ENCODE measurements at regions not wholly inside any gene's neighbourhood (a gene's known extent, or its start where the extent isn't known, plus 50 kb on each side); places are given as distances from the start of the nearest gene placed in this dataset.

DNA sequence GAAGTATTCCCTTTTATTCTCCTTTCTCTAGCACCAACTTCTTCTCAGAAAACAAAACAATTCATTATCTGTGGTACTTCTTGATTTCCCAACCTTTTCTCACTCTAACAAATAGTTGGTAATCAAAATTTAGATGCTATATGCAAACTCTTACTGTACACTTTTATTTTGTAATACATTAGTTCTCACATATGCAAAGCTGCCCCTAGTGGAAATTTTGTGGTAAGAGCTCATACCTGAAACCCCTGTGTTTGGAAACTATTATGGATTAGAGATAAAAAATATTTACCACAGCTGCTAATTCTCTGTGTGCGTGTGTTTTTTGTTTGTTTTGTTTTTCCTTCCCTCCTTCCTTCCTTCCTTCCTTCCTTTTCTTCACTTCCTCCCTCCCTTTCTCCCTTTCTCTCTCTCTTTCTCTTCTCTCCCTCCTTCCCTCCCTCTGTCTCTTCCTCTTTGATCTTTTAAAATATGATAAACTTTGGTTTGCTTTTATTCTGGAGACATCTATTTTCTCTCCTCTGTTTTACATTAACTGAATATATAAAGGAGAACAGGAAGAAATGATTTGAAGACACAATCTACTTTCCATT is 537.4 kb downstream of the SLITRK6 start:
- H2AFZ ChIP-seq (ENCODE audit: low read depth, low read length, poor library complexity, severe bottlenecking), result no peak overlapping the region
- ChIA-PET POLR2A (no interaction called here), RAD21 (ENCODE audit: low non-redundant PET in 1 of 2, low total read pairs in 2 of 2, uncharacterized antibody in 2 of 2, unreplicated experiment in 2 of 2) (no interaction called here), CTCF (interaction anchor here (0.8 to 1.0 kb wide), 3 partner anchors 11 to 39 kb away, joined by 3 to 4 read pairs (median 3); no protein-coding TSS in a partner anchor)
- ATAC-seq (no peak), DNase-seq (ENCODE audit: low read depth, low spot score) (no peak)
- no peaks in the 10 kb centered on the region for H3K79me2 ChIP-seq (ENCODE audit: insufficient read depth, low read length)
- H4K20me1 ChIP-seq (ENCODE audit: insufficient read depth), result no peaks in the 10 kb centered on the region
- no peaks in the 10 kb centered on the region for H3K9me3 ChIP-seq (ENCODE audit: control insufficient read depth in 1 of 2, insufficient read depth in 1 of 2, low read depth in 1 of 2, low read length in 2 of 2)
- H3K27me3 ChIP-seq (ENCODE audit: insufficient read depth, low read length), result no peaks in the 10 kb centered on the region
- no peak overlapping the region for H3K4me3 ChIP-seq (replicated peaks in 1 of 2; ENCODE audit: low read depth in 1 of 2, low read length in 2 of 2)
- H3K4me2 ChIP-seq (ENCODE audit: low read length), result no peak overlapping the region
- no peaks in the 10 kb centered on the region for H3K9me2 ChIP-seq (ENCODE audit: insufficient read depth)
- H3K4me1 ChIP-seq (ENCODE audit: control insufficient read depth in 1 of 2, insufficient read depth in 2 of 2, low read length in 2 of 2), result no peaks in the 10 kb centered on the region
- no TSS peak for BruUV-seq (replicated peaks)
- no peak overlapping the region for H3K9ac ChIP-seq (ENCODE audit: low read length)
- H3K27ac ChIP-seq (ENCODE audit: low read depth, low read length), result no peak overlapping the region
- intact Hi-C loops (cut with micrococcal nuclease), result no loop called here
- TF ChIP-seq, protein P1, sequence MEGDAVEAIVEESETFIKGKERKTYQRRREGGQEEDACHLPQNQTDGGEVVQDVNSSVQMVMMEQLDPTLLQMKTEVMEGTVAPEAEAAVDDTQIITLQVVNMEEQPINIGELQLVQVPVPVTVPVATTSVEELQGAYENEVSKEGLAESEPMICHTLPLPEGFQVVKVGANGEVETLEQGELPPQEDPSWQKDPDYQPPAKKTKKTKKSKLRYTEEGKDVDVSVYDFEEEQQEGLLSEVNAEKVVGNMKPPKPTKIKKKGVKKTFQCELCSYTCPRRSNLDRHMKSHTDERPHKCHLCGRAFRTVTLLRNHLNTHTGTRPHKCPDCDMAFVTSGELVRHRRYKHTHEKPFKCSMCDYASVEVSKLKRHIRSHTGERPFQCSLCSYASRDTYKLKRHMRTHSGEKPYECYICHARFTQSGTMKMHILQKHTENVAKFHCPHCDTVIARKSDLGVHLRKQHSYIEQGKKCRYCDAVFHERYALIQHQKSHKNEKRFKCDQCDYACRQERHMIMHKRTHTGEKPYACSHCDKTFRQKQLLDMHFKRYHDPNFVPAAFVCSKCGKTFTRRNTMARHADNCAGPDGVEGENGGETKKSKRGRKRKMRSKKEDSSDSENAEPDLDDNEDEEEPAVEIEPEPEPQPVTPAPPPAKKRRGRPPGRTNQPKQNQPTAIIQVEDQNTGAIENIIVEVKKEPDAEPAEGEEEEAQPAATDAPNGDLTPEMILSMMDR (IDR thresholded peaks at IDR 0.05 in 2 of 3, conservative IDR thresholded peaks at IDR 0.05 in 1 of 3; ENCODE audit: borderline replicate concordance in 1 of 3, insufficient read depth in 1 of 3, low read depth in 2 of 3, low read length in 2 of 3), result peak in 2 of 3 experiments; percentile 34 to 48; a peak in 3 of 6 replicates
- TF ChIP-seq ELF1 (IDR thresholded peaks at IDR 0.05; ENCODE audit: borderline replicate concordance, low read depth), result no peak
- no peaks in the 10 kb centered on the region for H3K36me3 ChIP-seq (ENCODE audit: control insufficient read depth in 1 of 2, insufficient read depth in 2 of 2, low read length in 2 of 2)

DNA sequence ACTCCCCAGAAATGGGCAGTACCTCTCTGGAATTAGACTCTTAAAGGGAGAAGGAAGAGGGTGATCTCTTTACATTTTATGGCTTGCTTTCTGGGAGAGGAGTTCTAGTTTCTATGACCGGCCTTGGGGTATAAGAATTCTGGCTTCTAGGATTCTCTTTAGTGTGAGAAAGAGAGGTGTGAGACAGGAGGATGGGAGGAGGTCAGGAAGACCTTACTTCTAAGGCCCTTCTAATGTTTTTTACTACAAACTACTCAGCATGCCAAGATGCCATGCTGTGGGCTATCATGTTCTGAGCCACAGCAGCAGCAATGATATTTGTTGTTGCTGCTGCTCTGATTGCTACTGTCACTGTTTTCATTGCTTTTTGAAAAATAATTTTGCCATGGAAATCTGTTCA is 538.3 kb downstream of the SLITRK6 start:
- Histone ChIP-seq H3K36me3 (ENCODE audit: control insufficient read depth in 1 of 2, insufficient read depth in 2 of 2, low read length in 2 of 2) (no peaks in the 10 kb centered on the region), H3K9me2 (ENCODE audit: insufficient read depth) (no peaks in the 10 kb centered on the region), H3K27me3 (ENCODE audit: insufficient read depth, low read length) (no peaks in the 10 kb centered on the region), H2AFZ (ENCODE audit: low read depth, low read length, poor library complexity, severe bottlenecking) (no peak overlapping the region), H3K4me2 (ENCODE audit: low read length) (no peak overlapping the region), H3K9ac (ENCODE audit: low read length) (no peak overlapping the region), H3K79me2 (ENCODE audit: insufficient read depth, low read length) (no peaks in the 10 kb centered on the region), H4K20me1 (ENCODE audit: insufficient read depth) (no peaks in the 10 kb centered on the region), H3K9me3 (ENCODE audit: control insufficient read depth in 1 of 2, insufficient read depth in 1 of 2, low read depth in 1 of 2, low read length in 2 of 2) (no peaks in the 10 kb centered on the region), H3K4me3 (replicated peaks in 1 of 2; ENCODE audit: low read depth in 1 of 2, low read length in 2 of 2) (no peak overlapping the region), H3K4me1 (ENCODE audit: control insufficient read depth in 1 of 2, insufficient read depth in 2 of 2, low read length in 2 of 2) (no peaks in the 10 kb centered on the region), H3K27ac (ENCODE audit: low read depth, low read length) (no peak overlapping the region)
- CTCF ChIA-PET, result no interaction called here
- ATAC-seq (no peak), DNase-seq (ENCODE audit: low read depth, low spot score) (no peak)
- POLR2A ChIA-PET, result no interaction called here
- RAD21 ChIA-PET (ENCODE audit: low non-redundant PET in 1 of 2, low total read pairs in 2 of 2, uncharacterized antibody in 2 of 2, unreplicated experiment in 2 of 2), result no interaction called here
- BruUV-seq (replicated peaks), result no TSS peak
- intact Hi-C loops (cut with micrococcal nuclease), result no loop called here
- TF ChIP-seq POLR2A (IDR thresholded peaks at IDR 0.05; ENCODE audit: borderline replicate concordance, extremely low read depth, insufficient read depth, insufficient read length) (no peak), JUND (IDR thresholded peaks at IDR 0.05) (no peak), TCF7L2 (IDR thresholded peaks at IDR 0.05; ENCODE audit: borderline replicate concordance, extremely low read depth, insufficient read depth, insufficient read length) (no peak), ZNF274 (IDR thresholded peaks at IDR 0.05; ENCODE audit: low read depth, low read length) (no peak), RAD21 (IDR thresholded peaks at IDR 0.05; ENCODE audit: low read depth) (no peak), ELF1 (IDR thresholded peaks at IDR 0.05; ENCODE audit: borderline replicate concordance, low read depth) (no peak), SRF (IDR thresholded peaks at IDR 0.05; ENCODE audit: low read depth) (no peak), POLR2AphosphoS5 (IDR thresholded peaks at IDR 0.05; ENCODE audit: low read depth, low read length) (no peak), EZH2phosphoT487 (IDR thresholded peaks at IDR 0.05; ENCODE audit: borderline replicate concordance) (no peak)
- TF ChIP-seq, protein P1 (IDR thresholded peaks at IDR 0.05 in 2 of 3, conservative IDR thresholded peaks at IDR 0.05 in 1 of 3; ENCODE audit: borderline replicate concordance in 1 of 3, insufficient read depth in 1 of 3, low read depth in 2 of 3, low read length in 2 of 3), result no peak
- TF ChIP-seq, protein P2, sequence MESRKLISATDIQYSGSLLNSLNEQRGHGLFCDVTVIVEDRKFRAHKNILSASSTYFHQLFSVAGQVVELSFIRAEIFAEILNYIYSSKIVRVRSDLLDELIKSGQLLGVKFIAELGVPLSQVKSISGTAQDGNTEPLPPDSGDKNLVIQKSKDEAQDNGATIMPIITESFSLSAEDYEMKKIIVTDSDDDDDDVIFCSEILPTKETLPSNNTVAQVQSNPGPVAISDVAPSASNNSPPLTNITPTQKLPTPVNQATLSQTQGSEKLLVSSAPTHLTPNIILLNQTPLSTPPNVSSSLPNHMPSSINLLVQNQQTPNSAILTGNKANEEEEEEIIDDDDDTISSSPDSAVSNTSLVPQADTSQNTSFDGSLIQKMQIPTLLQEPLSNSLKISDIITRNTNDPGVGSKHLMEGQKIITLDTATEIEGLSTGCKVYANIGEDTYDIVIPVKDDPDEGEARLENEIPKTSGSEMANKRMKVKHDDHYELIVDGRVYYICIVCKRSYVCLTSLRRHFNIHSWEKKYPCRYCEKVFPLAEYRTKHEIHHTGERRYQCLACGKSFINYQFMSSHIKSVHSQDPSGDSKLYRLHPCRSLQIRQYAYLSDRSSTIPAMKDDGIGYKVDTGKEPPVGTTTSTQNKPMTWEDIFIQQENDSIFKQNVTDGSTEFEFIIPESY (IDR thresholded peaks at IDR 0.05; ENCODE audit: extremely low read depth, insufficient replicate concordance, low read length), result no peak

All from HCT116 (cell line).